ENCODE measurements at regions not wholly inside any gene's neighbourhood (a gene's known extent, or its start where the extent isn't known, plus 50 kb on each side); places are given as distances from the start of the nearest gene placed in this dataset.

DNA sequence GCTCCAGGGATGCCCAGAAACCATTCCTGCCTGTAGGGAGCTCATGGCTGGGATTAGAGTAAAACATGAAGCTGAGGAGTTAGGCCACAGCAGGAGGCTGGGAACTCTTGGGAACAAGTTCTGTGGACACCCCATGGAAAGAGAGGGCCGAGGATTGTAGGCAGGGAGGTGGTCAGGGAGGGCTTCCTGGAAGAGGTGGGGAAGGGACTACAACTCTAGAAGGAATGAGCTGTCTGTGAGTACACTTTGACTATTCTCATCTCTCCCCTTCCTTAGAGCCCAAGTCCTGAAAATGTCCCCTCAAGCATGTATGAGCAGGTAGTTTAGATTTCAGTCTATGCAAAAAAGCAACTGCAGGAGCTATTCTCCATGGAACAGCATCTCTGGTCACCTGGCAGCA, 139.9 kb upstream of the GLI2 start:
- peaks cover 51% of the 10 kb centered on the region for H3K27me3 ChIP-seq
- H3K9me3 ChIP-seq (ENCODE audit: low read depth) = no peaks in the 10 kb centered on the region
- H3K36me3 ChIP-seq = no peaks in the 10 kb centered on the region
- TF ChIP-seq, protein P1, sequence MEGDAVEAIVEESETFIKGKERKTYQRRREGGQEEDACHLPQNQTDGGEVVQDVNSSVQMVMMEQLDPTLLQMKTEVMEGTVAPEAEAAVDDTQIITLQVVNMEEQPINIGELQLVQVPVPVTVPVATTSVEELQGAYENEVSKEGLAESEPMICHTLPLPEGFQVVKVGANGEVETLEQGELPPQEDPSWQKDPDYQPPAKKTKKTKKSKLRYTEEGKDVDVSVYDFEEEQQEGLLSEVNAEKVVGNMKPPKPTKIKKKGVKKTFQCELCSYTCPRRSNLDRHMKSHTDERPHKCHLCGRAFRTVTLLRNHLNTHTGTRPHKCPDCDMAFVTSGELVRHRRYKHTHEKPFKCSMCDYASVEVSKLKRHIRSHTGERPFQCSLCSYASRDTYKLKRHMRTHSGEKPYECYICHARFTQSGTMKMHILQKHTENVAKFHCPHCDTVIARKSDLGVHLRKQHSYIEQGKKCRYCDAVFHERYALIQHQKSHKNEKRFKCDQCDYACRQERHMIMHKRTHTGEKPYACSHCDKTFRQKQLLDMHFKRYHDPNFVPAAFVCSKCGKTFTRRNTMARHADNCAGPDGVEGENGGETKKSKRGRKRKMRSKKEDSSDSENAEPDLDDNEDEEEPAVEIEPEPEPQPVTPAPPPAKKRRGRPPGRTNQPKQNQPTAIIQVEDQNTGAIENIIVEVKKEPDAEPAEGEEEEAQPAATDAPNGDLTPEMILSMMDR (IDR thresholded peaks at IDR 0.05; ENCODE audit: low read depth, low read length) = no peak
- H3K4me1 ChIP-seq (ENCODE audit: low read depth) = no peaks in the 10 kb centered on the region
- no peak overlapping the region for H3K27ac ChIP-seq
- DNase-seq (ENCODE audit: low read depth in 1 of 2, low spot score in 1 of 2) = no peak
- no peak overlapping the region for H3K4me3 ChIP-seq

DNA sequence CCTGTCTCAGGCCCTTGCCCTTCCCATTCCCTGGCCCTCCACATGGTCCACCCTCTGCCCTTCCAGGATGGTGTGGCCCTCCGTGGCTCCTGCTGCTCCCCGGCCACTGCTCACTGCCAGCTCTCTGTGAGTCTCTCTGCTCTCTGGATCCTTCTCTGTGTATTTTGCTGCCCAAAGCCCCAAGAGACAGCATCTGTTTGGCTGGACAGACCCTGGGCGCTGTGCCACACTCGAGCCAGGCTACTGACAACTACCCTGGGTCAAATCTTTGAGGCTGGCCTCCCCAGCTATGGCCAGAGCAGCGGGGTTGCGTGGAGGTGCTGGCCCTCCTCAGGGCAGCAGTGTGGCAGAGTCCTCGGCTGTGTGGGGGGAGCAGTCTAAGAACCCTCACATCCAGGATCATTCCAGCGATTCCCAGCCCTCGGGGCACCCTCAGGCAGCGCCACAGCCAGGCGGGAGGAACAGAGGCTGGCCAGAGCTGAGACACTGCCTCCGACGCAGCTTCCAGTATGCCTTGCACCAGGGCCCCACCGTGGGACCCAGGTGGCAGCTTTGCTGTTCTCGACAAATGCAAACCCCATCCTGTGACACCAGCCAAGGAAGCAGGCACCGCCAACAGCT, 139.4 kb upstream of the GLI2 start:
- H3K36me3 ChIP-seq = no peaks in the 10 kb centered on the region
- H3K4me3 ChIP-seq = no peak overlapping the region
- H3K27ac ChIP-seq = no peak overlapping the region
- no peaks in the 10 kb centered on the region for H3K9me3 ChIP-seq (ENCODE audit: low read depth)
- peak in 1 of 2 donors; percentile 34 for DNase-seq (ENCODE audit: low read depth in 1 of 2, low spot score in 1 of 2)
- H3K4me1 ChIP-seq (ENCODE audit: low read depth) = no peaks in the 10 kb centered on the region
- TF ChIP-seq, protein P1 (IDR thresholded peaks at IDR 0.05; ENCODE audit: low read depth, low read length) = no peak
- H3K27me3 ChIP-seq = peaks cover 48% of the 10 kb centered on the region

DNA sequence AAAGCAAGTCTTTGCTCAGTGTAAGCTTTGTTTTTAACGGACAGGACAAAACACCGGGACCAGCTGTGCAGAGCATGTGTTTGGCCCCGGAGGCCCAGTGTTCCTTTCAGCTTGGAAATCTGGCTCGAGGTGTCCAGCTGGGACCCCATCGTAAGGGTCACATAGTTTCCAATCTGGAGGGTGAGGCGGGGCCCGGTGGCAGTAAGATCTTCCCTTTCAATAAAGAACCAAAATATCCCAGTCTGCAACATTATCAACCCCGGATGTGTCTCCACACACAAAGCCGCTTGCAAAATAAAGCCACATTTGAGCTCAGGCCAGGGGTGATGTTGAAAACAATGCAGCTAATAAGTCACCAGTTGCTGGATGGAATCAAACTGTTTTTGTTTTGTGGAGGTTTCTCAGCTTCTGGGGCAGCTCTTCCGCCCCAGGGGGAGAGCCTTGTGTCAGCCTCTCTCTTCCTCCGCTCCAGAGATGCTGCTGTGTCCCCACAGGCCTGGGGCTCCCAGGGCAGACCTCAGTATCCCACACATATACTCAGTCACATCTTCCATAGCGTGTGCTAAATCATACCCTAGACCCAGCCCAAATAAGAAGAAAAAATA, 138.6 kb upstream of the GLI2 start:
- TF ChIP-seq, protein P1 (IDR thresholded peaks at IDR 0.05; ENCODE audit: low read depth, low read length) = no peak
- peak in 1 of 2 donors; percentile 97 for DNase-seq (ENCODE audit: low read depth in 1 of 2, low spot score in 1 of 2)
- no peak overlapping the region for H3K27ac ChIP-seq
- no peaks in the 10 kb centered on the region for H3K9me3 ChIP-seq (ENCODE audit: low read depth)
- H3K27me3 ChIP-seq = peaks cover 42% of the 10 kb centered on the region
- no peaks in the 10 kb centered on the region for H3K36me3 ChIP-seq
- H3K4me3 ChIP-seq = no peak overlapping the region
- H3K4me1 ChIP-seq (ENCODE audit: low read depth) = no peaks in the 10 kb centered on the region

GRCh38 chr2:120597595-120598193, 138.0 kb upstream of the GLI2 start:
- Histone ChIP-seq H3K4me1 (ENCODE audit: low read depth) (no peaks in the 10 kb centered on the region), H3K9me3 (ENCODE audit: low read depth) (no peaks in the 10 kb centered on the region), H3K36me3 (no peaks in the 10 kb centered on the region), H3K27ac (no peak overlapping the region), H3K4me3 (no peak overlapping the region), H3K27me3 (peaks cover 42% of the 10 kb centered on the region)
- DNase-seq (ENCODE audit: low read depth in 1 of 2, low spot score in 1 of 2) = peak in 1 of 2 donors; percentile 43
- TF ChIP-seq, protein P1 (IDR thresholded peaks at IDR 0.05; ENCODE audit: low read depth, low read length) = no peak

- no peaks in the 10 kb centered on the region for H3K4me1 ChIP-seq (ENCODE audit: low read depth)
- TF ChIP-seq, protein P1 (IDR thresholded peaks at IDR 0.05; ENCODE audit: low read depth, low read length) = no peak
Measured at GRCh38 chr2:120598416-120598815, 137.3 kb upstream of the GLI2 start.

More at GRCh38 chr2:120598416-120598815, 137.3 kb upstream of the GLI2 start:
- Histone ChIP-seq H3K9me3 (ENCODE audit: low read depth) (no peaks in the 10 kb centered on the region), H3K4me3 (no peak overlapping the region), H3K36me3 (no peaks in the 10 kb centered on the region), H3K27ac (no peak overlapping the region), H3K27me3 (peaks cover 38% of the 10 kb centered on the region)
- no peak for DNase-seq (ENCODE audit: low read depth in 1 of 2, low spot score in 1 of 2)

All from cardiac muscle cell (in vitro differentiated cells and primary cell).